DND-41 (cell line): ENCODE measurements at regions not wholly inside any gene's neighbourhood (a gene's known extent, or its start where the extent isn't known, plus 50 kb on each side); places are given as distances from the start of the nearest gene placed in this dataset.

ENCODE experiments used
- ATAC-seq: fragments of 200-7000 bp; cut with Tn5 transposase; 3 replicates; pipeline ENCODE4 v1.9.1; 2021; ENCODE audit warnings: low read depth; ENCODE audit not compliant: insufficient read depth
- DNase-seq: peaks from one replicate; pipeline ENCODE4 v3.0.0-alpha.2; 2020
- H2AFZ ChIP-seq: 2 replicates; pipeline ENCODE4 v1.6.0; 2012; ENCODE audit warnings: low read depth, low read length
- H3K27ac ChIP-seq: 2 replicates; pipeline ENCODE4 v1.5.1; 2012; ENCODE audit warnings: low read length, inconsistent platforms
- H3K27me3 ChIP-seq: fragments of 200-600 bp; sonication (generic); 2 replicates; pipeline ENCODE4 v1.6.0; 2012; ENCODE audit warnings: low read length, mild to moderate bottlenecking, inconsistent platforms; ENCODE audit not compliant: insufficient read depth, poor library complexity
- H3K36me3 ChIP-seq: 2 replicates; pipeline ENCODE4 v1.5.1; 2012; ENCODE audit warnings: low read length, inconsistent platforms; ENCODE audit not compliant: insufficient read depth
- H3K4me1 ChIP-seq: 2 replicates; pipeline ENCODE4 v1.5.1; 2012; ENCODE audit warnings: mild to moderate bottlenecking, low read length; ENCODE audit not compliant: insufficient read depth
- H3K4me2 ChIP-seq: 2 replicates; pipeline ENCODE4 v1.6.0; 2012; ENCODE audit warnings: mild to moderate bottlenecking, moderate library complexity, low read length, inconsistent platforms; ENCODE audit not compliant: insufficient read depth
- H3K4me3 ChIP-seq, 2 experiments: fragments of 200-600 bp in 1 of 2; shearing (Covaris generic) in 1 of 2; 2 replicates each; pipeline ENCODE4 v1.5.1; 2012 to 2016; ENCODE audit warnings: inconsistent platforms in 2 of 2, low read length in 2 of 2, mild to moderate bottlenecking in 2 of 2, low read depth in 1 of 2, moderate library complexity in 1 of 2
- H3K79me2 ChIP-seq: 2 replicates; pipeline ENCODE4 v1.6.0; 2012; ENCODE audit warnings: low read length, inconsistent platforms; ENCODE audit not compliant: insufficient read depth
- H3K9ac ChIP-seq: 2 replicates; pipeline ENCODE4 v1.6.0; 2012; ENCODE audit warnings: low read depth, mild to moderate bottlenecking, inconsistent platforms, low read length, moderate library complexity
- H3K9me3 ChIP-seq: 2 replicates; pipeline ENCODE4 v1.5.1; 2012; ENCODE audit warnings: low read length, moderate library complexity, mild to moderate bottlenecking, inconsistent platforms; ENCODE audit not compliant: insufficient read depth, severe bottlenecking
- H4K20me1 ChIP-seq: 2 replicates; pipeline ENCODE4 v1.6.0; 2012; ENCODE audit warnings: low read length; ENCODE audit not compliant: insufficient read depth
- CTCF ChIP-seq: IDR thresholded peaks from 2 replicates; pipeline ENCODE4 v1.5.1; 2012; ENCODE audit warnings: borderline replicate concordance, low read length, moderate library complexity, mild to moderate bottlenecking; ENCODE audit not compliant: poor library complexity, severe bottlenecking; ENCODE audit errors: extremely low read depth
- EZH2 ChIP-seq: IDR thresholded peaks from 3 replicates; pipeline ENCODE4 v1.6.1; 2012; ENCODE audit warnings: borderline replicate concordance, low read depth, mild to moderate bottlenecking, moderate library complexity, low read length, inconsistent platforms; ENCODE audit not compliant: severe bottlenecking

DNA sequence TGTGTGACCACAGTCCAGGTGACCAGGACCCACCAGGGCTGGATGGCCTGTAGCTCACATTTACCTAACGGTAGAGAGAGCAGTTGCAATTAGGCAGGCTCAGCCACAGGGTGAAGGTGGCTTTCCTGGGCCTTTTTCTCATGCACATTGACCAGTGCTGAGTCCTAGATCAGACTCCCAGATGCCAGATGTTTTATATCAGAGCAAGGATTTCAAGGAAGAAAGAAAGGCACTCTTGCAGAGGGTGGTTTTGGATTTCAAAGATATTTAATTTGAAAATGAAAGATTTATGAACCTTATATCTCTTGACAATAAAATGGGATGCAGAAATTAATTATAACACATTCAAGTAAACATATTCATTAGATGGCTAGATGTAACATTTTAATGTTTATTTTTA lies 694.2 kb upstream of the GYPC start:
- Histone ChIP-seq H4K20me1 (no peaks in the 10 kb centered on the region), H3K4me2 (no peak overlapping the region), H3K27me3 (no peaks in the 10 kb centered on the region), H3K27ac (no peak overlapping the region), H3K79me2 (no peaks in the 10 kb centered on the region), H3K4me3 (no peak overlapping the region), H3K4me1 (no peaks in the 10 kb centered on the region), H3K9me3 (no peaks in the 10 kb centered on the region), H3K36me3 (no peaks in the 10 kb centered on the region), H2AFZ (no peak overlapping the region), H3K9ac (no peak overlapping the region)
- DNase-seq (no peak), ATAC-seq (no peak)
- no peak for TF ChIP-seq EZH2
- no peak for TF ChIP-seq CTCF

DNA sequence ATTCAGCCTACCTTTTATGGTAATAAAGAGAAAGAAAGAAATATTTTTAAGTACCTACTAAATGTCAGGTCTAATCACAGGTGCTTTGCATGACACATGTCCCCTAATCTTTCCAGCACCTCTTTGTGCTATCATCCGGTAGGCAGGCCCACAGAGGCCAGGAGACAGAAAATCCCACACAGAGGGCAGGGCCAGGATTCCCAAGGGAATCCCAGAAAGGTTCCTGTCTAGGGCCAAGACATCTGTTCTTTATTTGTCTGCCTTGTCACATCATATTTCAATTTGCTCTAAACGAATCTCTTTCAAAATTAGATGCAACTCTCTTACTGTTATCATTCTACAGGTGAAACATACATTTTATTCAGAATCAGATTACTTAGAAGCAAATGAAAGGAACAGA lies 676.1 kb upstream of the GYPC start:
- H4K20me1 ChIP-seq: no peaks in the 10 kb centered on the region
- no peak overlapping the region for H3K9ac ChIP-seq
- DNase-seq: no peak
- H3K4me1 ChIP-seq: no peaks in the 10 kb centered on the region
- H3K4me3 ChIP-seq: no peak overlapping the region
- TF ChIP-seq EZH2 (no peak), CTCF (no peak)
- H3K27me3 ChIP-seq: no peaks in the 10 kb centered on the region
- no peak overlapping the region for H3K4me2 ChIP-seq
- no peak for ATAC-seq
- no peaks in the 10 kb centered on the region for H3K79me2 ChIP-seq
- H3K27ac ChIP-seq: no peak overlapping the region
- H3K36me3 ChIP-seq: no peaks in the 10 kb centered on the region
- H3K9me3 ChIP-seq: no peaks in the 10 kb centered on the region
- no peak overlapping the region for H2AFZ ChIP-seq

GRCh38 chr2:125983364-125983763 lies 672.6 kb upstream of the GYPC start:
- Histone ChIP-seq H3K27me3 (no peaks in the 10 kb centered on the region), H2AFZ (no peak overlapping the region), H3K4me1 (no peaks in the 10 kb centered on the region), H3K79me2 (no peaks in the 10 kb centered on the region), H3K9me3 (no peaks in the 10 kb centered on the region), H4K20me1 (no peaks in the 10 kb centered on the region), H3K9ac (no peak overlapping the region), H3K27ac (no peak overlapping the region), H3K4me3 (no peak overlapping the region), H3K4me2 (no peak overlapping the region), H3K36me3 (no peaks in the 10 kb centered on the region)
- no peak for TF ChIP-seq EZH2
- TF ChIP-seq CTCF: no peak
- ATAC-seq: no peak
- DNase-seq: no peak

GRCh38 chr2:126029316-126029715 lies 626.6 kb upstream of the GYPC start:
- no peak for ATAC-seq

More at GRCh38 chr2:126029316-126029715, 626.6 kb upstream of the GYPC start:
- Histone ChIP-seq H2AFZ (no peak overlapping the region), H3K79me2 (no peaks in the 10 kb centered on the region), H3K9me3 (no peaks in the 10 kb centered on the region), H3K4me1 (no peaks in the 10 kb centered on the region), H4K20me1 (no peaks in the 10 kb centered on the region), H3K4me3 (no peak overlapping the region), H3K4me2 (no peak overlapping the region), H3K27ac (no peak overlapping the region), H3K27me3 (no peaks in the 10 kb centered on the region), H3K36me3 (no peaks in the 10 kb centered on the region), H3K9ac (no peak overlapping the region)
- no peak for TF ChIP-seq EZH2
- no peak for TF ChIP-seq CTCF
- DNase-seq: no peak
